ENCODE measurements at regions not wholly inside any gene's neighbourhood (a gene's known extent, or its start where the extent isn't known, plus 50 kb on each side); places are given as distances from the start of the nearest gene placed in this dataset.

DNA sequence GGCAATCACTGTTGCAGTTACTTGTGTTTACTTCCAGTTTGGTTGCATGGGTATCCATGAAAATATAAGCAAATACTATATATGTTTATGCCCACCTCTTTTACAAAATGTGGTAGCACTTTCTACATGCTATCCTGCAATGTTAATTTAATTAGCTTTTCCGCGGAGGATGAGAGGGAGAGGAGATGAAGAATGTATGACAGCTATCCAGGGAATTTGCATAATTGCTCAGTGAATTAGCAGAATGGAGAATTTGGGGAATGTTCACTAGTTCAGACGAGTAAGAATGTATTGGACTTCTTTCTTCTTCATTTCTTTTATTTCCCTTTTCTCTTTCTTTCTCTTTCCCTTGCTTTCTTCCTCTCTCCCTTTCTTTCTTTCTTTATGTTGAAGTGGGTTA, 140.7 kb upstream of the SLC28A3 start:
- TF ChIP-seq POLR2A (IDR thresholded peaks at IDR 0.05; ENCODE audit: low read depth, low read length) (no peak), RAD21 (IDR thresholded peaks at IDR 0.05; ENCODE audit: low read length) (no peak), FOS (IDR thresholded peaks at IDR 0.05; ENCODE audit: low read depth, low read length) (no peak), CEBPB (IDR thresholded peaks at IDR 0.05; ENCODE audit: low read depth, low read length) (no peak), MAFK (IDR thresholded peaks at IDR 0.05; ENCODE audit: low read depth, low read length) (no peak), RCOR1 (IDR thresholded peaks at IDR 0.05; ENCODE audit: insufficient replicate concordance, low read length) (no peak)
- TF ChIP-seq, protein P1, sequence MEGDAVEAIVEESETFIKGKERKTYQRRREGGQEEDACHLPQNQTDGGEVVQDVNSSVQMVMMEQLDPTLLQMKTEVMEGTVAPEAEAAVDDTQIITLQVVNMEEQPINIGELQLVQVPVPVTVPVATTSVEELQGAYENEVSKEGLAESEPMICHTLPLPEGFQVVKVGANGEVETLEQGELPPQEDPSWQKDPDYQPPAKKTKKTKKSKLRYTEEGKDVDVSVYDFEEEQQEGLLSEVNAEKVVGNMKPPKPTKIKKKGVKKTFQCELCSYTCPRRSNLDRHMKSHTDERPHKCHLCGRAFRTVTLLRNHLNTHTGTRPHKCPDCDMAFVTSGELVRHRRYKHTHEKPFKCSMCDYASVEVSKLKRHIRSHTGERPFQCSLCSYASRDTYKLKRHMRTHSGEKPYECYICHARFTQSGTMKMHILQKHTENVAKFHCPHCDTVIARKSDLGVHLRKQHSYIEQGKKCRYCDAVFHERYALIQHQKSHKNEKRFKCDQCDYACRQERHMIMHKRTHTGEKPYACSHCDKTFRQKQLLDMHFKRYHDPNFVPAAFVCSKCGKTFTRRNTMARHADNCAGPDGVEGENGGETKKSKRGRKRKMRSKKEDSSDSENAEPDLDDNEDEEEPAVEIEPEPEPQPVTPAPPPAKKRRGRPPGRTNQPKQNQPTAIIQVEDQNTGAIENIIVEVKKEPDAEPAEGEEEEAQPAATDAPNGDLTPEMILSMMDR (conservative IDR thresholded peaks at IDR 0.05; ENCODE audit: low read depth, low read length), result no peak

Measured in IMR-90 (cell line).